HCT116 (cell line): ENCODE measurements at regions not wholly inside any gene's neighbourhood (a gene's known extent, or its start where the extent isn't known, plus 50 kb on each side); places are given as distances from the start of the nearest gene placed in this dataset.

Experiments used
- ATAC-seq: fragments of 200-7000 bp; cut with Tn5 transposase; 2 replicates; pipeline ENCODE4 v1.9.1; 2020; ENCODE audit warnings: mild to moderate bottlenecking, moderate library complexity
- BruUV-seq: library from RNA; stranded (reverse); fragments of 400-500 nt; replicated peaks from 2 replicates; lab custom pipeline; 2021; lab: Mats Ljungman, UMichigan
- CTCF ChIA-PET: fragments of 300-600 bp; sonication (Branson Sonifier 250); formaldehyde crosslinking; loops from one replicate; lab custom pipeline; 2021; ENCODE audit warnings: antibody characterized with exemption; lab: Charles Lee
- POLR2A ChIA-PET: fragments of 300-600, 350-600 bp; sonication (Branson Sonifier 250); formaldehyde crosslinking; loops from one replicate; lab custom pipeline; 2021; ENCODE audit warnings: antibody characterized with exemption; lab: Charles Lee
- RAD21 ChIA-PET, 2 experiments: fragments of 300-600 bp; sonication (Branson Sonifier 250); formaldehyde crosslinking; loops; one replicate each; lab custom pipeline; 2023; ENCODE audit warnings: low total read pairs in 2 of 2; ENCODE audit not compliant: uncharacterized antibody in 2 of 2, unreplicated experiment in 2 of 2, low non-redundant PET in 1 of 2; lab: Charles Lee
- DNase-seq: peaks from one replicate; pipeline ENCODE4 v3.0.0-alpha.2; 2010; ENCODE audit warnings: low read depth, low spot score
- H2AFZ ChIP-seq: fragments of 200-600 bp; shearing (Covaris generic), sonication (generic); 2 replicates; pipeline ENCODE4 v1.6.1; 2017; ENCODE audit warnings: low read depth, mixed run types, mixed read lengths, antibody characterized with exemption, low read length; ENCODE audit not compliant: poor library complexity, severe bottlenecking
- H3K27ac ChIP-seq: 2 replicates; pipeline ENCODE4 v1.5.1; 2012; ENCODE audit warnings: low read depth, low read length
- H3K27me3 ChIP-seq: fragments of 200-600 bp; sonication (generic); 2 replicates; pipeline ENCODE4 v1.6.1; 2016; ENCODE audit warnings: mixed run types, low read length, mixed read lengths; ENCODE audit not compliant: insufficient read depth
- H3K36me3 ChIP-seq, 2 experiments: fragments of 200-500 bp in 1 of 2; fragments of 200-600 bp in 1 of 2; sonication (Bioruptor generic) in 1 of 2; sonication (generic) in 1 of 2; 2 replicates each; pipeline versions ENCODE4 v1.5.1 to v1.6.1; 2014 to 2016; ENCODE audit warnings: low read length in 2 of 2, inconsistent platforms in 1 of 2, mixed read lengths in 1 of 2, mixed run types in 1 of 2; ENCODE audit not compliant: insufficient read depth in 2 of 2, control insufficient read depth in 1 of 2
- H3K4me1 ChIP-seq, 2 experiments: fragments of 200-600 bp in 1 of 2; sonication (generic) in 1 of 2; 2 replicates each; pipeline versions ENCODE4 v1.5.1 to v1.6.1; 2012 to 2017; ENCODE audit warnings: low read length in 2 of 2, inconsistent platforms in 1 of 2, mild to moderate bottlenecking in 1 of 2, mixed read lengths in 1 of 2, mixed run types in 1 of 2, moderate library complexity in 1 of 2; ENCODE audit not compliant: insufficient read depth in 2 of 2, control insufficient read depth in 1 of 2
- H3K4me2 ChIP-seq: fragments of 200-600 bp; sonication (generic); 2 replicates; pipeline ENCODE4 v1.6.1; 2017; ENCODE audit warnings: mixed run types, low read length, mixed read lengths
- H3K4me3 ChIP-seq, 2 experiments: fragments of 200-600 bp in 1 of 2; sonication (generic) in 1 of 2; replicated peaks in 1 of 2; 2 replicates each; pipeline ENCODE4 v1.5.1; 2011 to 2016; ENCODE audit warnings: low read length in 2 of 2, control low read depth in 1 of 2, low read depth in 1 of 2, mild to moderate bottlenecking in 1 of 2, mixed read lengths in 1 of 2, mixed run types in 1 of 2
- H3K79me2 ChIP-seq: fragments of 200-600 bp; sonication (generic); 2 replicates; pipeline ENCODE4 v1.6.1; 2017; ENCODE audit warnings: mild to moderate bottlenecking, mixed run types, low read length, moderate library complexity, mixed read lengths; ENCODE audit not compliant: insufficient read depth
- H3K9ac ChIP-seq: fragments of 200-600 bp; sonication (generic); 2 replicates; pipeline ENCODE4 v1.6.1; 2016; ENCODE audit warnings: low read length, mixed read lengths
- H3K9me2 ChIP-seq: fragments of 200-600 bp; sonication (generic), shearing (Covaris generic); 2 replicates; pipeline ENCODE4 v1.6.1; 2017; ENCODE audit warnings: mixed run types, mild to moderate bottlenecking, moderate library complexity; ENCODE audit not compliant: insufficient read depth
- H3K9me3 ChIP-seq, 2 experiments: fragments of 200-500 bp in 1 of 2; fragments of 200-600 bp in 1 of 2; sonication (Bioruptor generic) in 1 of 2; sonication (generic) in 1 of 2; 2 replicates each; pipeline ENCODE4 v1.6.1; 2014 to 2017; ENCODE audit warnings: low read length in 2 of 2, mixed read lengths in 2 of 2, inconsistent platforms in 1 of 2, low read depth in 1 of 2, mild to moderate bottlenecking in 1 of 2, mixed run types in 1 of 2, moderate library complexity in 1 of 2; ENCODE audit not compliant: control insufficient read depth in 1 of 2, insufficient read depth in 1 of 2
- H4K20me1 ChIP-seq: fragments of 200-600 bp; sonication (generic), shearing (Covaris generic); 2 replicates; pipeline ENCODE4 v1.6.1; 2017; ENCODE audit warnings: mixed run types, mild to moderate bottlenecking, moderate library complexity; ENCODE audit not compliant: insufficient read depth
- ATF3 ChIP-seq: IDR thresholded peaks from 2 replicates; pipeline ENCODE4 v1.6.1; 2012
- CBX3 ChIP-seq: IDR thresholded peaks from 2 replicates; pipeline ENCODE4 v1.6.1; 2012; ENCODE audit warnings: low read depth
- CTCF ChIP-seq, 3 experiments: fragments of 200-600 bp in 1 of 3; sonication (generic) in 1 of 3; IDR thresholded peaks in 2 of 3; conservative IDR thresholded peaks in 1 of 3; 2 replicates each; pipeline ENCODE4 v1.5.1; 2012 to 2017; ENCODE audit warnings: low read depth in 2 of 3, low read length in 2 of 3, antibody characterized with exemption in 1 of 3, borderline replicate concordance in 1 of 3, control low read depth in 1 of 3, mild to moderate bottlenecking in 1 of 3, mixed read lengths in 1 of 3, mixed run types in 1 of 3, moderate library complexity in 1 of 3; ENCODE audit not compliant: insufficient read depth in 1 of 3
- JUND ChIP-seq: IDR thresholded peaks from 2 replicates; pipeline ENCODE4 v1.6.1; 2012
- MAX ChIP-seq: IDR thresholded peaks from 2 replicates; pipeline ENCODE4 v1.6.1; 2012
- RAD21 ChIP-seq: IDR thresholded peaks from 2 replicates; pipeline ENCODE4 v1.6.1; 2012; ENCODE audit warnings: low read depth, mild to moderate bottlenecking
- TCF7L2 ChIP-seq: IDR thresholded peaks from 2 replicates; pipeline ENCODE4 v1.7.0; 2011; ENCODE audit warnings: borderline replicate concordance, inconsistent platforms; ENCODE audit not compliant: insufficient read depth, insufficient read length; ENCODE audit errors: extremely low read depth
- ZBTB33 ChIP-seq: IDR thresholded peaks from 2 replicates; pipeline ENCODE4 v1.6.1; 2011; ENCODE audit warnings: mild to moderate bottlenecking, low read length, moderate library complexity; ENCODE audit not compliant: insufficient replicate concordance; ENCODE audit errors: extremely low read depth
- ZFX ChIP-seq: fragments of 450-650 bp; IDR thresholded peaks from 2 replicates; pipeline ENCODE4 v1.6.1; 2017
- ZNF274 ChIP-seq: fragments of 200-500 bp; sonication (Bioruptor generic); IDR thresholded peaks from 2 replicates; pipeline ENCODE4 v1.6.1; 2014; ENCODE audit warnings: mild to moderate bottlenecking, low read depth, low read length, inconsistent platforms
- intact Hi-C: fragments of 100-400 bp; cut with micrococcal nuclease; formaldehyde crosslinking; loops from 2 replicates; pipeline ENCODE4 v1.10.0; 2022

- Histone ChIP-seq H3K4me3 (no peak overlapping the region), H3K4me2 (no peak overlapping the region), H3K27me3 (peaks cover 32% of the 10 kb centered on the region), H3K79me2 (no peaks in the 10 kb centered on the region), H3K36me3 (no peaks in the 10 kb centered on the region)
- POLR2A ChIA-PET = interaction anchor here (0.6 kb wide), 1 partner anchor 25 kb away, joined by 3 read pairs; no protein-coding TSS in a partner anchor
- ATAC-seq = no peak
- no peak for DNase-seq
- no peak for TF ChIP-seq JUND
- no peak for TF ChIP-seq CBX3
- TF ChIP-seq ZNF274 = no peak
- peak in 1 of 3 experiments; percentile 14; a peak in 1 of 6 replicates for TF ChIP-seq CTCF (IDR thresholded peaks at IDR 0.05 in 2 of 3, conservative IDR thresholded peaks at IDR 0.05 in 1 of 3; ENCODE audit: borderline replicate concordance in 1 of 3, insufficient read depth in 1 of 3, low read depth in 2 of 3, low read length in 2 of 3)
- no peak for TF ChIP-seq MAX
- no peak for TF ChIP-seq ZFX
- TF ChIP-seq, all 23 proteins: peak for 1
- H3K4me1 ChIP-seq = no peaks in the 10 kb centered on the region
- intact Hi-C loops = loop anchor here (2.0 to 10.0 kb wide), 2 partner anchors 345 to 453 kb away; no protein-coding TSS in a partner anchor
- H2AFZ ChIP-seq = no peak overlapping the region
- BruUV-seq = no TSS peak
- RAD21 ChIA-PET = no interaction called here
- H3K9me3 ChIP-seq = no peaks in the 10 kb centered on the region
- no peaks in the 10 kb centered on the region for H3K9me2 ChIP-seq
- CTCF ChIA-PET = interaction anchor here (1.6 to 2.1 kb wide), 2 partner anchors 365 to 453 kb away, joined by 4 to 6 read pairs; no protein-coding TSS in a partner anchor
- H4K20me1 ChIP-seq = no peaks in the 10 kb centered on the region
- H3K27ac ChIP-seq = no peak overlapping the region
- H3K9ac ChIP-seq = no peak overlapping the region
Observed at GRCh38 chr4:81919810-81920209, 448.1 kb upstream of the RASGEF1B start.

- Histone ChIP-seq H2AFZ (no peak overlapping the region), H3K27ac (no peak overlapping the region), H3K4me3 (no peak overlapping the region), H3K36me3 (no peaks in the 10 kb centered on the region), H3K9ac (no peak overlapping the region), H3K9me2 (no peaks in the 10 kb centered on the region), H3K79me2 (no peaks in the 10 kb centered on the region), H3K9me3 (no peaks in the 10 kb centered on the region), H3K27me3 (peaks cover 26% of the 10 kb centered on the region), H3K4me1 (no peaks in the 10 kb centered on the region), H3K4me2 (no peak overlapping the region), H4K20me1 (no peaks in the 10 kb centered on the region)
- ATAC-seq (peak; percentile 97), DNase-seq (peak; percentile 12)
- TF ChIP-seq CTCF (IDR thresholded peaks at IDR 0.05 in 2 of 3, conservative IDR thresholded peaks at IDR 0.05 in 1 of 3; ENCODE audit: borderline replicate concordance in 1 of 3, insufficient read depth in 1 of 3, low read depth in 2 of 3, low read length in 2 of 3) = peak in 2 of 3 experiments; percentile 49; a peak in 4 of 6 replicates
- no peak for TF ChIP-seq ATF3
- no peak for TF ChIP-seq ZBTB33
- peak; percentile 25 for TF ChIP-seq TCF7L2
- peak; percentile 15; the same call in 1 of the 2 replicates for TF ChIP-seq RAD21
- POLR2A ChIA-PET = interaction anchor here (0.6 kb wide), 1 partner anchor 24 kb away, joined by 3 read pairs; no protein-coding TSS in a partner anchor
- BruUV-seq = no TSS peak
- RAD21 ChIA-PET = no interaction called here
- intact Hi-C loops = loop anchor here (2.0 to 10.0 kb wide), 2 partner anchors 346 to 452 kb away; no protein-coding TSS in a partner anchor
- CTCF ChIA-PET = interaction anchor here (1.6 to 2.1 kb wide), 2 partner anchors 366 to 452 kb away, joined by 4 to 6 read pairs; no protein-coding TSS in a partner anchor
Observed at GRCh38 chr4:81919223-81919622, 447.5 kb upstream of the RASGEF1B start.
